H1 (cell line): ENCODE measurements at regions not wholly inside any gene's neighbourhood (a gene's known extent, or its start where the extent isn't known, plus 50 kb on each side); places are given as distances from the start of the nearest gene placed in this dataset.

Source experiments
- CTCF ChIA-PET: fragments of 300-600 bp; sonication (Branson Sonifier 250); formaldehyde crosslinking; loops from one replicate; lab custom pipeline; 2021; ENCODE audit not compliant: partially characterized antibody; lab: Charles Lee
- POLR2A ChIA-PET: fragments of 300-600 bp; sonication (Branson Sonifier 250); formaldehyde crosslinking; loops from one replicate; lab custom pipeline; 2021; ENCODE audit warnings: inconsistent platforms; ENCODE audit not compliant: partially characterized antibody; lab: Charles Lee
- DNase-seq, 2 experiments: peaks; one replicate each; pipeline versions ENCODE4 v3.0.0 to v3.0.0-alpha.2; 2010 to 2022; ENCODE audit warnings: low spot score in 2 of 2, low read depth in 1 of 2, mixed read lengths in 1 of 2
- FAIRE-seq: peaks from 2 replicates; lab custom pipeline; 2011; peaks lifted over from hg19 to GRCh38; lab: Jason Lieb, UNC
- H2AFZ ChIP-seq: 2 replicates; pipeline ENCODE4 v1.8.1; 2012; ENCODE audit warnings: low read length, inconsistent platforms
- H2AK5ac ChIP-seq: 2 replicates; pipeline ENCODE4 v1.6.1; 2013; ENCODE audit warnings: low read depth, low read length
- H2BK120ac ChIP-seq: replicated peaks from 2 replicates; pipeline ENCODE3; 2013; ENCODE audit warnings: low read depth, low read length, inconsistent platforms
- H2BK12ac ChIP-seq: 2 replicates; pipeline ENCODE4 v1.6.1; 2013; ENCODE audit warnings: low read depth, low read length
- H2BK15ac ChIP-seq: 2 replicates; pipeline ENCODE4 v1.6.1; 2013; ENCODE audit warnings: low read length
- H2BK20ac ChIP-seq: 2 replicates; pipeline ENCODE4 v1.6.1; 2013; ENCODE audit warnings: low read length
- H2BK5ac ChIP-seq: 2 replicates; pipeline ENCODE4 v1.6.1; 2013; ENCODE audit warnings: low read depth, low read length
- H3K14ac ChIP-seq: 2 replicates; pipeline ENCODE4 v1.6.1; 2013; ENCODE audit warnings: inconsistent platforms; ENCODE audit not compliant: insufficient read length
- H3K18ac ChIP-seq: 2 replicates; pipeline ENCODE4 v1.6.1; 2013; ENCODE audit warnings: low read length; ENCODE audit errors: extremely low read depth
- H3K23ac ChIP-seq: 2 replicates; pipeline ENCODE4 v1.6.1; 2013; ENCODE audit warnings: inconsistent platforms; ENCODE audit not compliant: insufficient read length
- H3K23me2 ChIP-seq: 2 replicates; pipeline ENCODE4 v1.6.1; 2013; ENCODE audit warnings: low read depth, low read length
- H3K27ac ChIP-seq: 2 replicates; pipeline ENCODE4 v1.6.1; 2011; ENCODE audit warnings: low read depth, low read length, inconsistent platforms
- H3K27me3 ChIP-seq, 4 experiments: replicated peaks in 1 of 4; 1 replicate in 1 of 4; 2 replicates in 3 of 4; pipeline versions ENCODE4 v1.6.1 to v1.8.1; 2011 to 2013; ENCODE audit warnings: low read length in 3 of 4, mild to moderate bottlenecking in 3 of 4, inconsistent platforms in 2 of 4, mixed read lengths in 2 of 4, moderate library complexity in 1 of 4; ENCODE audit not compliant: control insufficient read depth in 3 of 4, insufficient read depth in 3 of 4; ENCODE audit errors: extremely low read depth in 1 of 4
- H3K36me3 ChIP-seq, 4 experiments: 2 replicates each; pipeline versions ENCODE4 v1.6.1 to v1.8.1; 2011 to 2013; ENCODE audit warnings: mild to moderate bottlenecking in 4 of 4, low read length in 3 of 4, moderate library complexity in 2 of 4, control low read depth in 1 of 4, inconsistent platforms in 1 of 4; ENCODE audit not compliant: insufficient read depth in 4 of 4, control insufficient read depth in 2 of 4
- H3K4ac ChIP-seq: replicated peaks from 2 replicates; pipeline ENCODE3; 2013; ENCODE audit warnings: low read length, low read depth, mixed read lengths, inconsistent platforms; ENCODE audit not compliant: insufficient read length
- H3K4me1 ChIP-seq, 4 experiments: replicated peaks in 1 of 4; 1 replicate in 1 of 4; 2 replicates in 3 of 4; pipeline versions ENCODE4 v1.6.1 to v1.8.1; 2011 to 2013; ENCODE audit warnings: low read length in 3 of 4, inconsistent platforms in 2 of 4, mixed read lengths in 1 of 4; ENCODE audit not compliant: insufficient read depth in 4 of 4, control insufficient read depth in 3 of 4
- H3K4me2 ChIP-seq, 2 experiments: 2 replicates each; pipeline versions ENCODE4 v1.6.1 to v1.8.1; 2011 to 2013; ENCODE audit warnings: low read depth in 2 of 2, low read length in 2 of 2, control low read depth in 1 of 2, inconsistent platforms in 1 of 2, mild to moderate bottlenecking in 1 of 2; ENCODE audit not compliant: insufficient read depth in 1 of 2
- H3K4me3 ChIP-seq, 4 experiments: fragments of 200-600, 300-600 bp in 1 of 4; sonication (generic), shearing (Covaris generic), sonication (Bioruptor Twin) in 1 of 4; 2 replicates each; pipeline versions ENCODE4 v1.5.1 to v1.8.1; 2011 to 2016; ENCODE audit warnings: low read length in 4 of 4, low read depth in 3 of 4, control low read depth in 2 of 4, inconsistent platforms in 2 of 4, mild to moderate bottlenecking in 2 of 4, mixed read lengths in 1 of 4, moderate library complexity in 1 of 4; ENCODE audit not compliant: insufficient read depth in 2 of 4; ENCODE audit errors: extremely low read depth in 1 of 4
- H3K56ac ChIP-seq: replicated peaks from 2 replicates; pipeline ENCODE3; 2013; ENCODE audit warnings: low read depth, mild to moderate bottlenecking, mixed read lengths, low read length, inconsistent platforms; ENCODE audit not compliant: insufficient read length
- H3K79me1 ChIP-seq: 2 replicates; pipeline ENCODE4 v1.6.1; 2013; ENCODE audit warnings: low read depth, low read length, control low read depth
- H3K79me2 ChIP-seq, 2 experiments: 2 replicates each; pipeline versions ENCODE4 v1.6.1 to v1.8.1; 2012 to 2013; ENCODE audit warnings: low read length in 2 of 2, mild to moderate bottlenecking in 2 of 2, inconsistent platforms in 1 of 2; ENCODE audit not compliant: insufficient read depth in 2 of 2, control insufficient read depth in 1 of 2
- H3K9ac ChIP-seq, 4 experiments: replicated peaks in 1 of 4; 1 replicate in 1 of 4; 2 replicates in 3 of 4; pipeline versions ENCODE4 v1.6.1 to v1.8.1; 2011 to 2013; ENCODE audit warnings: low read depth in 3 of 4, low read length in 3 of 4, control low read depth in 2 of 4, mild to moderate bottlenecking in 2 of 4, moderate library complexity in 2 of 4, inconsistent platforms in 1 of 4; ENCODE audit errors: extremely low read depth in 1 of 4
- H3K9me3 ChIP-seq, 2 experiments: 2 replicates each; pipeline versions ENCODE4 v1.6.1 to v1.8.1; 2012 to 2013; ENCODE audit warnings: mild to moderate bottlenecking in 2 of 2, moderate library complexity in 2 of 2, control low read depth in 1 of 2, inconsistent platforms in 1 of 2, low read depth in 1 of 2, low read length in 1 of 2, mixed read lengths in 1 of 2; ENCODE audit not compliant: insufficient read depth in 2 of 2
- H4K20me1 ChIP-seq, 2 experiments: replicated peaks in 1 of 2; 2 replicates each; pipeline versions ENCODE3 to v1.8.1; 2011 to 2013; ENCODE audit warnings: inconsistent platforms in 2 of 2, low read length in 2 of 2, mild to moderate bottlenecking in 1 of 2; ENCODE audit not compliant: insufficient read depth in 2 of 2, control insufficient read depth in 1 of 2
- H4K5ac ChIP-seq: 2 replicates; pipeline ENCODE4 v1.6.1; 2013; ENCODE audit warnings: low read length, low read depth, mixed read lengths, inconsistent platforms; ENCODE audit not compliant: insufficient read length
- H4K8ac ChIP-seq: 2 replicates; pipeline ENCODE4 v1.8.0; 2013; ENCODE audit warnings: mild to moderate bottlenecking, moderate library complexity, low read length, inconsistent platforms; ENCODE audit not compliant: insufficient read depth; ENCODE audit errors: extremely low read depth
- H4K91ac ChIP-seq: replicated peaks from 2 replicates; pipeline ENCODE3; 2013; ENCODE audit warnings: low read length, mixed read lengths, inconsistent platforms; ENCODE audit not compliant: insufficient read length
- ASH2L ChIP-seq: fragments of 200-600, 300-600 bp; sonication (generic); IDR thresholded peaks from one replicate; pipeline ENCODE4 v1.7.1; 2017; ENCODE audit warnings: low read length
- RAD21 ChIP-seq, 2 experiments: IDR thresholded peaks in 1 of 2; conservative IDR thresholded peaks in 1 of 2; 2 replicates each; pipeline ENCODE4 v1.6.1; 2011; ENCODE audit warnings: low read depth in 2 of 2, low read length in 2 of 2, improper control_type of control experiment in 1 of 2, inconsistent platforms in 1 of 2, mild to moderate bottlenecking in 1 of 2, moderate library complexity in 1 of 2
- RNF2 ChIP-seq: fragments of 200-900, 300-1000 bp; sonication (generic); IDR thresholded peaks from 2 replicates; pipeline ENCODE4 v1.7.1; 2016; ENCODE audit warnings: borderline replicate concordance, low read depth, mild to moderate bottlenecking, antibody characterized with exemption, low read length; ENCODE audit not compliant: poor library complexity, severe bottlenecking; ENCODE audit errors: missing control alignments
- SIRT6 ChIP-seq: IDR thresholded peaks from one replicate; pipeline ENCODE4 v1.7.1; 2012; ENCODE audit warnings: low read length, inconsistent platforms
- SP4 ChIP-seq: IDR thresholded peaks from 2 replicates; pipeline ENCODE4 v1.6.1; 2012; ENCODE audit warnings: low read length, inconsistent platforms
- WGBS, 2 experiments: shearing (Covaris generic) in 1 of 2; methylation state at CpG; one replicate each; pipeline versions ENCODE4 v1.1.6 to v1.1.7; 2013 to 2015; ENCODE audit warnings: low lambda C conversion rate in 2 of 2, mixed read lengths in 2 of 2, inconsistent platforms in 1 of 2, low coverage in 1 of 2, missing lambda C conversion rate in 1 of 2; ENCODE audit not compliant: insufficient replicate concordance in 2 of 2, insufficient coverage in 1 of 2, insufficient read length in 1 of 2; ENCODE audit errors: extremely low coverage in 1 of 2, missing lambda C conversion rate in 1 of 2; 5-methylcytosine and 5-hydroxymethylcytosine counted together

GRCh38 chr7:79563821-79564522 lies 110.5 kb upstream of the MAGI2 start:
- Histone ChIP-seq H3K79me2 (no peaks in the 10 kb centered on the region), H2BK20ac (no peak overlapping the region), H3K23me2 (no peaks in the 10 kb centered on the region; the same call in 1 of the 2 replicates), H2BK15ac (no peak overlapping the region), H2AFZ (peak overlapping the region; percentile 50; the same call in 1 of the 2 replicates), H3K14ac (no peak overlapping the region), H2BK5ac (no peak overlapping the region), H4K91ac (no peak overlapping the region), H3K4ac (no peak overlapping the region), H2BK120ac (no peak overlapping the region), H3K56ac (no peak overlapping the region), H3K4me1 (no peaks in the 10 kb centered on the region), H4K5ac (no peak overlapping the region), H3K27me3 (peaks cover 0 to 1% (median 0%) of the 10 kb centered on the region in 4 experiments; a peak in 1 of 7 replicates), H4K20me1 (no peaks in the 10 kb centered on the region), H2AK5ac (no peak overlapping the region), H3K79me1 (no peaks in the 10 kb centered on the region), H3K4me2 (no peak overlapping the region), H3K27ac (no peak overlapping the region), H3K4me3 (no peak overlapping the region), H2BK12ac (no peak overlapping the region), H3K36me3 (no peaks in the 10 kb centered on the region), H3K9ac (no peak overlapping the region), H3K23ac (no peak overlapping the region), H4K8ac (no peak overlapping the region), H3K9me3 (no peaks in the 10 kb centered on the region), H3K18ac (no peak overlapping the region)
- CTCF ChIA-PET, result interaction anchor here (0.5 kb wide), 1 partner anchor 106 kb away, joined by 3 read pairs; no protein-coding TSS in a partner anchor
- WGBS, 2 experiments, result 98% methylated on average over 2 of the region's 2 CpGs; no CpG with 5 or more reads in 1 of the 2 experiments
- FAIRE-seq, result no peak
- DNase-seq, result no peak
- POLR2A ChIA-PET, result no interaction called here
- TF ChIP-seq SP4 (no peak), ASH2L (no peak), SIRT6 (no peak), RNF2 (no peak), RAD21 (IDR thresholded peaks at IDR 0.05 in 1 of 2, conservative IDR thresholded peaks at IDR 0.05 in 1 of 2; ENCODE audit: low read depth in 2 of 2, low read length in 2 of 2) (no peak)
